Mammary epithelial cell (primary cell): ENCODE measurements at regions not wholly inside any gene's neighbourhood (a gene's known extent, or its start where the extent isn't known, plus 50 kb on each side); places are given as distances from the start of the nearest gene placed in this dataset.

ENCODE experiments used
- EZH2 ChIP-seq: IDR thresholded peaks from 2 replicates; pipeline ENCODE4 v1.6.1; 2012; ENCODE audit warnings: low read length, inconsistent platforms, borderline replicate concordance
- TF ChIP-seq, protein P1 (sequence below), 2 donors: IDR thresholded peaks in 1 of 2; conservative IDR thresholded peaks in 1 of 2; 2 replicates each; pipeline ENCODE4 v1.5.1; 2011 to 2012; ENCODE audit warnings: inconsistent platforms in 2 of 2, low read length in 2 of 2, mild to moderate bottlenecking in 2 of 2, control low read depth in 1 of 2, low read depth in 1 of 2; ENCODE audit not compliant: insufficient read depth in 1 of 2; ENCODE audit errors: extremely low read depth in 1 of 2

DNA sequence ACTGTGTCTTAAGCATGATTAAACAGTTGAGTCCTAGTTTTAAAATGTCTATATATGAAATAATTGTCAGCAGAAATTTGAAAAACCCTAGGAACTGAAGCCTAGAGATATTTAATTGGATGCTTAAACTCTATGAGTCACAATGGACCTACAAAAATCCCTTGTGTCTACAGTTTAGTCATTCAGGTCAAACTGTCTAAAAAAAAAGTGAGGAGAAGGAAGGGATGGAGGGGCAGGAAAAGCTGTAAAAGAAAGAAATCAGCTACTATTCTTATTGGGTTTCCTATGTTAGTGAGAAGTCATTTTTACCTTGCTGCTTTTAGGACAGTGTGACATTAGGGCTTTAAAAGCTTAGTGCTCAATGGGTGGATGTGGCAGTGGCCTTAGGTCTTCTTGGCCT is 406.1 kb upstream of the FZD8 start:
- TF ChIP-seq, protein P1, sequence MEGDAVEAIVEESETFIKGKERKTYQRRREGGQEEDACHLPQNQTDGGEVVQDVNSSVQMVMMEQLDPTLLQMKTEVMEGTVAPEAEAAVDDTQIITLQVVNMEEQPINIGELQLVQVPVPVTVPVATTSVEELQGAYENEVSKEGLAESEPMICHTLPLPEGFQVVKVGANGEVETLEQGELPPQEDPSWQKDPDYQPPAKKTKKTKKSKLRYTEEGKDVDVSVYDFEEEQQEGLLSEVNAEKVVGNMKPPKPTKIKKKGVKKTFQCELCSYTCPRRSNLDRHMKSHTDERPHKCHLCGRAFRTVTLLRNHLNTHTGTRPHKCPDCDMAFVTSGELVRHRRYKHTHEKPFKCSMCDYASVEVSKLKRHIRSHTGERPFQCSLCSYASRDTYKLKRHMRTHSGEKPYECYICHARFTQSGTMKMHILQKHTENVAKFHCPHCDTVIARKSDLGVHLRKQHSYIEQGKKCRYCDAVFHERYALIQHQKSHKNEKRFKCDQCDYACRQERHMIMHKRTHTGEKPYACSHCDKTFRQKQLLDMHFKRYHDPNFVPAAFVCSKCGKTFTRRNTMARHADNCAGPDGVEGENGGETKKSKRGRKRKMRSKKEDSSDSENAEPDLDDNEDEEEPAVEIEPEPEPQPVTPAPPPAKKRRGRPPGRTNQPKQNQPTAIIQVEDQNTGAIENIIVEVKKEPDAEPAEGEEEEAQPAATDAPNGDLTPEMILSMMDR (conservative IDR thresholded peaks at IDR 0.05 in 1 of 2, IDR thresholded peaks at IDR 0.05 in 1 of 2; ENCODE audit: extremely low read depth in 1 of 2, insufficient read depth in 1 of 2, low read depth in 1 of 2, low read length in 2 of 2) = no peak
- no peak for TF ChIP-seq EZH2
